ENCODE measurements at regions not wholly inside any gene's neighbourhood (a gene's known extent, or its start where the extent isn't known, plus 50 kb on each side); places are given as distances from the start of the nearest gene placed in this dataset.

- CTCF ChIA-PET = no interaction called here
- Histone ChIP-seq H3K4me1 (ENCODE audit: control insufficient read depth, insufficient read depth, low read length) (no peaks in the 10 kb centered on the region), H3K27ac (ENCODE audit: extremely low read depth, low read depth, low read length) (no peak overlapping the region), H3K36me3 (ENCODE audit: control insufficient read depth in 2 of 2, insufficient read depth in 1 of 2, low read length in 2 of 2) (no peaks in the 10 kb centered on the region), H3K9me3 (ENCODE audit: control insufficient read depth, insufficient read depth, low read depth, low read length) (no peaks in the 10 kb centered on the region), H3K4me3 (ENCODE audit: low read depth, low read length) (no peak overlapping the region)
- TF ChIP-seq ZFP3 (tag by site-specific recombination; IDR thresholded peaks at IDR 0.05; ENCODE audit: low read depth) = no peak
- TF ChIP-seq, protein P1, sequence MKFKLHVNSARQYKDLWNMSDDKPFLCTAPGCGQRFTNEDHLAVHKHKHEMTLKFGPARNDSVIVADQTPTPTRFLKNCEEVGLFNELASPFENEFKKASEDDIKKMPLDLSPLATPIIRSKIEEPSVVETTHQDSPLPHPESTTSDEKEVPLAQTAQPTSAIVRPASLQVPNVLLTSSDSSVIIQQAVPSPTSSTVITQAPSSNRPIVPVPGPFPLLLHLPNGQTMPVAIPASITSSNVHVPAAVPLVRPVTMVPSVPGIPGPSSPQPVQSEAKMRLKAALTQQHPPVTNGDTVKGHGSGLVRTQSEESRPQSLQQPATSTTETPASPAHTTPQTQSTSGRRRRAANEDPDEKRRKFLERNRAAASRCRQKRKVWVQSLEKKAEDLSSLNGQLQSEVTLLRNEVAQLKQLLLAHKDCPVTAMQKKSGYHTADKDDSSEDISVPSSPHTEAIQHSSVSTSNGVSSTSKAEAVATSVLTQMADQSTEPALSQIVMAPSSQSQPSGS (tag by site-specific recombination; IDR thresholded peaks at IDR 0.05; ENCODE audit: low read depth) = no peak
- TF ChIP-seq HOXC10 (CRISPR knock-in tag; IDR thresholded peaks at IDR 0.05) = no peak
- no peak for TF ChIP-seq GLIS2 (tag by site-specific recombination; IDR thresholded peaks at IDR 0.05)
- no peak for TF ChIP-seq ZNF146 (tag by site-specific recombination; IDR thresholded peaks at IDR 0.05)
- no peak for TF ChIP-seq KLF7 (tag by site-specific recombination; IDR thresholded peaks at IDR 0.05; ENCODE audit: borderline replicate concordance)
- no peak for TF ChIP-seq ZNF211 (tag by site-specific recombination; IDR thresholded peaks at IDR 0.05; ENCODE audit: low read depth)
- TF ChIP-seq ZNF311 (tag by site-specific recombination; IDR thresholded peaks at IDR 0.05; ENCODE audit: borderline replicate concordance) = no peak
- TF ChIP-seq ZNF138 (tag by site-specific recombination; IDR thresholded peaks at IDR 0.05; ENCODE audit: borderline replicate concordance) = no peak
- TF ChIP-seq TCF7L2 (IDR thresholded peaks at IDR 0.05; ENCODE audit: borderline replicate concordance, low read depth, low read length) = no peak
- no peak for TF ChIP-seq ZNF214 (tag by site-specific recombination; IDR thresholded peaks at IDR 0.05; ENCODE audit: borderline replicate concordance)
- no peak for TF ChIP-seq ZNF350 (tag by site-specific recombination; IDR thresholded peaks at IDR 0.05)
- TF ChIP-seq ZNF558 (tag by site-specific recombination; IDR thresholded peaks at IDR 0.05) = no peak
- TF ChIP-seq ZNF768 (tag by site-specific recombination; IDR thresholded peaks at IDR 0.05) = no peak
- no peak for TF ChIP-seq SP7 (tag by site-specific recombination; IDR thresholded peaks at IDR 0.05)
- POLR2A ChIA-PET = no interaction called here
Observed at GRCh38 chr3:64852738-64853137, 164.9 kb upstream of the ADAMTS9 start.

DNA sequence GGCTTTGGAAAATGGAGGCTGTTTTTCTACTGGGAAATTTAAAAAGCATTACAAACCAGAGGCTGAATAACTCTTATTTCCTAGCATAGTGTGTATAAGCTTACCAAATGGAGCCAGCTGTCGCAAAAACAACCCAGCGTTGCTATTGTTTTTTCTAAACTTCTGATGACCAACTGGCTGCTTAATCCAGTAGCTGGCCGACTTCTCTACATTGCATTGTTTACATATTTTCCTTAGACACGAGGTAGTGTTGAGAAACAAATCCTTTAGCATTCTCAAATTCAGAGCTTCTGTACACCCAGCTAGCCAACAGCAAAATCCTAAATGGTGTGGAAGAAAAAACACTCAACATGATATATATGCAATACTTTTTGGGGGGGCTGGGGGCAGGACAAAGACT, 161.0 kb upstream of the ADAMTS9 start:
- ChIA-PET CTCF (no interaction called here), POLR2A (no interaction called here)
- no peaks in the 10 kb centered on the region for H3K36me3 ChIP-seq (ENCODE audit: control insufficient read depth in 2 of 2, insufficient read depth in 1 of 2, low read length in 2 of 2)
- no peaks in the 10 kb centered on the region for H3K9me3 ChIP-seq (ENCODE audit: control insufficient read depth, insufficient read depth, low read depth, low read length)
- TF ChIP-seq ZNF148 (tag by site-specific recombination; IDR thresholded peaks at IDR 0.05; ENCODE audit: borderline replicate concordance) = no peak
- TF ChIP-seq RBAK (tag by site-specific recombination; IDR thresholded peaks at IDR 0.05) = no peak
- H3K4me1 ChIP-seq (ENCODE audit: control insufficient read depth, insufficient read depth, low read length) = no peaks in the 10 kb centered on the region
- no peak overlapping the region for H3K27ac ChIP-seq (ENCODE audit: extremely low read depth, low read depth, low read length)
- no peak overlapping the region for H3K4me3 ChIP-seq (ENCODE audit: low read depth, low read length)

GRCh38 chr3:64848127-64848800, 160.5 kb upstream of the ADAMTS9 start:
- POLR2A ChIA-PET = no interaction called here
- Histone ChIP-seq H3K36me3 (ENCODE audit: control insufficient read depth in 2 of 2, insufficient read depth in 1 of 2, low read length in 2 of 2) (no peaks in the 10 kb centered on the region), H3K27ac (ENCODE audit: extremely low read depth, low read depth, low read length) (no peak overlapping the region), H3K9me3 (ENCODE audit: control insufficient read depth, insufficient read depth, low read depth, low read length) (no peaks in the 10 kb centered on the region), H3K4me1 (ENCODE audit: control insufficient read depth, insufficient read depth, low read length) (no peaks in the 10 kb centered on the region), H3K4me3 (ENCODE audit: low read depth, low read length) (no peak overlapping the region)
- TF ChIP-seq ZNF571 (tag by site-specific recombination; IDR thresholded peaks at IDR 0.05) = no peak
- TF ChIP-seq ZNF610 (tag by site-specific recombination; IDR thresholded peaks at IDR 0.05; ENCODE audit: borderline replicate concordance) = no peak
- TF ChIP-seq ZNF701 (tag by site-specific recombination; IDR thresholded peaks at IDR 0.05) = no peak
- TF ChIP-seq, protein P2, sequence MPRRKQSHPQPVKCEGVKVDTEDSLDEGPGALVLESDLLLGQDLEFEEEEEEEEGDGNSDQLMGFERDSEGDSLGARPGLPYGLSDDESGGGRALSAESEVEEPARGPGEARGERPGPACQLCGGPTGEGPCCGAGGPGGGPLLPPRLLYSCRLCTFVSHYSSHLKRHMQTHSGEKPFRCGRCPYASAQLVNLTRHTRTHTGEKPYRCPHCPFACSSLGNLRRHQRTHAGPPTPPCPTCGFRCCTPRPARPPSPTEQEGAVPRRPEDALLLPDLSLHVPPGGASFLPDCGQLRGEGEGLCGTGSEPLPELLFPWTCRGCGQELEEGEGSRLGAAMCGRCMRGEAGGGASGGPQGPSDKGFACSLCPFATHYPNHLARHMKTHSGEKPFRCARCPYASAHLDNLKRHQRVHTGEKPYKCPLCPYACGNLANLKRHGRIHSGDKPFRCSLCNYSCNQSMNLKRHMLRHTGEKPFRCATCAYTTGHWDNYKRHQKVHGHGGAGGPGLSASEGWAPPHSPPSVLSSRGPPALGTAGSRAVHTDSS (tag by site-specific recombination; IDR thresholded peaks at IDR 0.05) = no peak
- TF ChIP-seq OSR2 (tag by site-specific recombination; IDR thresholded peaks at IDR 0.05) = no peak
- no peak for TF ChIP-seq ZEB2 (tag by site-specific recombination; IDR thresholded peaks at IDR 0.05)
- TF ChIP-seq BCL11B (tag by site-specific recombination; IDR thresholded peaks at IDR 0.05; ENCODE audit: low read depth) = no peak
- no peak for TF ChIP-seq KLF9 (tag by site-specific recombination; IDR thresholded peaks at IDR 0.05; ENCODE audit: low read depth)
- CTCF ChIA-PET = no interaction called here

All from HEK293 (cell line).